SK-N-SH (cell line): ENCODE measurements at regions not wholly inside any gene's neighbourhood (a gene's known extent, or its start where the extent isn't known, plus 50 kb on each side); places are given as distances from the start of the nearest gene placed in this dataset.

Experiments
- CTCF ChIA-PET: fragments of 300-600, 350-600 bp; formaldehyde crosslinking; extraction: SDS; loops from one replicate; lab custom pipeline; 2021; lab: Yijun Ruan, JAX
- POLR2A ChIA-PET: fragments of 350-600 bp; sonication (Branson Sonifier 250); formaldehyde crosslinking; extraction: SDS; loops from one replicate; lab custom pipeline; 2020; ENCODE audit warnings: antibody characterized with exemption, inconsistent platforms; lab: Yijun Ruan, JAX
- DNase-seq: peaks from one replicate; pipeline ENCODE4 v3.0.0; 2012
- H2AFZ ChIP-seq: fragments of 200-600 bp; sonication (generic); 2 replicates; pipeline ENCODE4 v1.8.1; 2016; ENCODE audit warnings: antibody characterized with exemption, mild to moderate bottlenecking, low read depth
- H3F3A ChIP-seq: fragments of 200-600 bp; sonication (generic); replicated peaks from 2 replicates; pipeline ENCODE3; 2016; ENCODE audit warnings: antibody characterized with exemption, mild to moderate bottlenecking; ENCODE audit not compliant: insufficient read depth
- H3K27ac ChIP-seq, 2 experiments: fragments of 200-500 bp in 1 of 2; fragments of 200-600 bp in 1 of 2; sonication (Bioruptor generic) in 1 of 2; sonication (generic), shearing (Covaris generic) in 1 of 2; 2 replicates each; pipeline versions ENCODE4 v1.5.1 to v1.6.1; 2014 to 2016; ENCODE audit warnings: low read depth in 2 of 2, inconsistent platforms in 1 of 2, low read length in 1 of 2, mild to moderate bottlenecking in 1 of 2, mixed read lengths in 1 of 2
- H3K27me3 ChIP-seq: fragments of 200-600 bp; sonication (generic), shearing (Covaris generic); 2 replicates; pipeline ENCODE4 v1.6.1; 2016; ENCODE audit warnings: mixed run types; ENCODE audit not compliant: insufficient read depth
- H3K36me3 ChIP-seq, 2 experiments: fragments of 200-500 bp in 1 of 2; fragments of 200-600 bp in 1 of 2; sonication (Bioruptor generic) in 1 of 2; sonication (generic) in 1 of 2; replicated peaks in 1 of 2; 2 replicates each; pipeline versions ENCODE3 to v1.5.1; 2014 to 2016; ENCODE audit warnings: low read length in 1 of 2, mild to moderate bottlenecking in 1 of 2; ENCODE audit not compliant: insufficient read depth in 2 of 2, control insufficient read depth in 1 of 2
- H3K4me1 ChIP-seq, 2 experiments: fragments of 200-500 bp in 1 of 2; fragments of 200-600 bp in 1 of 2; sonication (Bioruptor generic) in 1 of 2; sonication (generic), shearing (Covaris generic) in 1 of 2; 2 replicates each; pipeline versions ENCODE4 v1.5.1 to v1.6.1; 2014 to 2016; ENCODE audit warnings: low read depth in 1 of 2, low read length in 1 of 2, mixed run types in 1 of 2; ENCODE audit not compliant: insufficient read depth in 2 of 2, control insufficient read depth in 1 of 2
- H3K4me2 ChIP-seq: fragments of 200-600 bp; sonication (generic), shearing (Covaris generic); 2 replicates; pipeline ENCODE4 v1.6.1; 2017; ENCODE audit warnings: mixed run types
- H3K4me3 ChIP-seq, 2 experiments: fragments of 200-500 bp in 1 of 2; fragments of 200-600 bp in 1 of 2; sonication (Bioruptor generic) in 1 of 2; sonication (generic), shearing (Covaris generic) in 1 of 2; 2 replicates each; pipeline versions ENCODE4 v1.5.1 to v1.8.1; 2014 to 2016; ENCODE audit warnings: low read depth in 2 of 2, inconsistent platforms in 1 of 2, low read length in 1 of 2, mild to moderate bottlenecking in 1 of 2, mixed read lengths in 1 of 2, moderate library complexity in 1 of 2
- H3K79me2 ChIP-seq: fragments of 200-600 bp; sonication (generic); 2 replicates; pipeline ENCODE4 v1.8.1; 2017; ENCODE audit warnings: mild to moderate bottlenecking; ENCODE audit not compliant: insufficient read depth
- H3K9ac ChIP-seq: fragments of 200-600 bp; sonication (generic); 2 replicates; pipeline ENCODE4 v1.6.1; 2017; ENCODE audit warnings: mixed run types
- H3K9me2 ChIP-seq: fragments of 200-600 bp; sonication (generic); 2 replicates; pipeline ENCODE4 v1.6.1; 2017; ENCODE audit warnings: mixed run types
- H3K9me3 ChIP-seq: fragments of 200-600 bp; sonication (generic); 2 replicates; pipeline ENCODE4 v1.6.1; 2017; ENCODE audit warnings: mixed run types, mild to moderate bottlenecking, moderate library complexity
- H4K20me1 ChIP-seq: fragments of 200-600 bp; sonication (generic); 2 replicates; pipeline ENCODE4 v1.6.1; 2017; ENCODE audit warnings: mild to moderate bottlenecking, mixed run types; ENCODE audit not compliant: insufficient read depth
- CHD2 ChIP-seq: fragments of 150-350 bp; IDR thresholded peaks from 2 replicates; pipeline ENCODE4 v1.6.1; 2018; ENCODE audit warnings: low read length; ENCODE audit not compliant: partially characterized antibody
- ELF1 ChIP-seq: IDR thresholded peaks from 2 replicates; pipeline ENCODE4 v1.4.0; 2012
- EP300 ChIP-seq, 2 experiments: IDR thresholded peaks; 2 replicates each; pipeline versions ENCODE4 v1.4.0 to v1.6.1; 2012; ENCODE audit warnings: borderline replicate concordance in 1 of 2, low read depth in 1 of 2, low read length in 1 of 2
- EZH2phosphoT487 ChIP-seq: fragments of 200-600 bp; sonication (generic); IDR thresholded peaks from 2 replicates; pipeline ENCODE4 v1.6.1; 2017; ENCODE audit warnings: low read depth, mixed run types, mild to moderate bottlenecking, antibody characterized with exemption, moderate library complexity, borderline replicate concordance
- FOSL2 ChIP-seq: IDR thresholded peaks from 2 replicates; pipeline ENCODE4 v1.4.0; 2012; ENCODE audit warnings: low read depth, mild to moderate bottlenecking, moderate library complexity, borderline replicate concordance
- FOXM1 ChIP-seq: IDR thresholded peaks from 2 replicates; pipeline ENCODE4 v1.4.0; 2012; ENCODE audit warnings: low read depth, mild to moderate bottlenecking
- GABPA ChIP-seq: IDR thresholded peaks from 2 replicates; pipeline ENCODE4 v1.4.0; 2012; ENCODE audit warnings: low read depth, mild to moderate bottlenecking
- GATA2 ChIP-seq: sonication (generic); formaldehyde crosslinking; IDR thresholded peaks from 2 replicates; pipeline ENCODE4 v1.5.0; 2020; ENCODE audit warnings: mild to moderate bottlenecking, missing genetic modification reagents
- MAX ChIP-seq: IDR thresholded peaks from 2 replicates; pipeline ENCODE4 v1.4.0; 2012; ENCODE audit warnings: low read depth
- PBX3 ChIP-seq: IDR thresholded peaks from 2 replicates; pipeline ENCODE4; 2012
- POLR2AphosphoS5 ChIP-seq: IDR thresholded peaks from 2 replicates; pipeline ENCODE4 v1.6.1; 2012; ENCODE audit warnings: low read depth, low read length
- RCOR1 ChIP-seq: fragments of 150-350 bp; IDR thresholded peaks from 2 replicates; pipeline ENCODE4 v1.6.1; 2017; ENCODE audit warnings: antibody characterized with exemption, low read length
- TAF1 ChIP-seq: IDR thresholded peaks from 2 replicates; pipeline ENCODE4 v1.6.1; 2012; ENCODE audit warnings: low read depth, mild to moderate bottlenecking, low read length, moderate library complexity, borderline replicate concordance
- TCF12 ChIP-seq: IDR thresholded peaks from 2 replicates; pipeline ENCODE4 v1.4.0; 2012
- ZBTB33 ChIP-seq: IDR thresholded peaks from 2 replicates; pipeline ENCODE4 v1.4.0; 2012; ENCODE audit warnings: low read depth, borderline replicate concordance
- WGBS: methylation state at CpG from one replicate; pipeline ENCODE4 v1.1.6; 2017; ENCODE audit warnings: low lambda C conversion rate; 5-methylcytosine and 5-hydroxymethylcytosine counted together
- TF ChIP-seq, protein P1 (sequence below): fragments of 150-350 bp; IDR thresholded peaks from 2 replicates; pipeline ENCODE4 v1.6.1; 2016; ENCODE audit warnings: mild to moderate bottlenecking, low read depth, low read length
- TF ChIP-seq, protein P2 (sequence below): fragments of 150-350 bp; IDR thresholded peaks from 2 replicates; pipeline ENCODE4 v1.6.1; 2017; ENCODE audit warnings: antibody characterized with exemption, low read length, low read depth, borderline replicate concordance

GRCh38 chr7:145511004-145511403, 605.6 kb upstream of the CNTNAP2 start:
- H3K4me2 ChIP-seq: no peak overlapping the region
- TF ChIP-seq EP300 (IDR thresholded peaks at IDR 0.05; ENCODE audit: borderline replicate concordance in 1 of 2, low read depth in 1 of 2, low read length in 1 of 2) (no peak), ELF1 (no peak), POLR2AphosphoS5 (no peak), PBX3 (no peak), MAX (no peak), FOXM1 (no peak), GATA2 (no peak), RCOR1 (no peak), TAF1 (no peak), FOSL2 (no peak), EZH2phosphoT487 (no peak), GABPA (no peak), CHD2 (no peak), TCF12 (no peak), ZBTB33 (no peak)
- TF ChIP-seq, protein P1, sequence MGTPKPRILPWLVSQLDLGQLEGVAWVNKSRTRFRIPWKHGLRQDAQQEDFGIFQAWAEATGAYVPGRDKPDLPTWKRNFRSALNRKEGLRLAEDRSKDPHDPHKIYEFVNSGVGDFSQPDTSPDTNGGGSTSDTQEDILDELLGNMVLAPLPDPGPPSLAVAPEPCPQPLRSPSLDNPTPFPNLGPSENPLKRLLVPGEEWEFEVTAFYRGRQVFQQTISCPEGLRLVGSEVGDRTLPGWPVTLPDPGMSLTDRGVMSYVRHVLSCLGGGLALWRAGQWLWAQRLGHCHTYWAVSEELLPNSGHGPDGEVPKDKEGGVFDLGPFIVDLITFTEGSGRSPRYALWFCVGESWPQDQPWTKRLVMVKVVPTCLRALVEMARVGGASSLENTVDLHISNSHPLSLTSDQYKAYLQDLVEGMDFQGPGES: no peak
- TF ChIP-seq, protein P2, sequence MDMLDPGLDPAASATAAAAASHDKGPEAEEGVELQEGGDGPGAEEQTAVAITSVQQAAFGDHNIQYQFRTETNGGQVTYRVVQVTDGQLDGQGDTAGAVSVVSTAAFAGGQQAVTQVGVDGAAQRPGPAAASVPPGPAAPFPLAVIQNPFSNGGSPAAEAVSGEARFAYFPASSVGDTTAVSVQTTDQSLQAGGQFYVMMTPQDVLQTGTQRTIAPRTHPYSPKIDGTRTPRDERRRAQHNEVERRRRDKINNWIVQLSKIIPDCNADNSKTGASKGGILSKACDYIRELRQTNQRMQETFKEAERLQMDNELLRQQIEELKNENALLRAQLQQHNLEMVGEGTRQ: no peak
- no peak overlapping the region for H3K4me3 ChIP-seq
- H3F3A ChIP-seq: no peaks in the 10 kb centered on the region
- no peaks in the 10 kb centered on the region for H3K79me2 ChIP-seq
- no peaks in the 10 kb centered on the region for H3K9me2 ChIP-seq
- no peaks in the 10 kb centered on the region for H3K4me1 ChIP-seq
- CTCF ChIA-PET: no interaction called here
- H4K20me1 ChIP-seq: no peaks in the 10 kb centered on the region
- H3K9ac ChIP-seq: no peak overlapping the region
- H3K36me3 ChIP-seq: no peaks in the 10 kb centered on the region
- no peak overlapping the region for H2AFZ ChIP-seq
- WGBS: 5% methylated on average over 2 of the region's 2 CpGs
- H3K27ac ChIP-seq: no peak overlapping the region
- no peaks in the 10 kb centered on the region for H3K27me3 ChIP-seq
- POLR2A ChIA-PET: no interaction called here
- DNase-seq: no peak
- H3K9me3 ChIP-seq: peaks cover 5% of the 10 kb centered on the region; the same call in 1 of the 2 replicates
